Activated T-helper 17 cell treated with anti-CD3 and anti-CD28 coated beads, Interleukin-2, amount 50 U/mL, for 72 hours (primary cell): ENCODE measurements at regions not wholly inside any gene's neighbourhood (a gene's known extent, or its start where the extent isn't known, plus 50 kb on each side); places are given as distances from the start of the nearest gene placed in this dataset.
"Not testable (repeated sequence)": the region's sequence is repeated elsewhere in the genome, so short reads cannot be mapped to it uniquely, and the experiment has no call there.

Experiments
- ATAC-seq: fragments of 150-1000 bp; cut with Tn5 transposase; replicated peaks from 2 replicates; pipeline ENCODE4 v1.10.0; 2021; ENCODE audit warnings: mild to moderate bottlenecking, moderate library complexity
- H3K27ac Mint-ChIP-seq: one replicate; pipeline ENCODE4 v1.8.0; 2022; ENCODE audit warnings: mixed read lengths
- H3K27me3 Mint-ChIP-seq: one replicate; pipeline ENCODE4 v1.8.0; 2022; ENCODE audit warnings: mixed read lengths
- H3K36me3 Mint-ChIP-seq: one replicate; pipeline ENCODE4 v1.8.0; 2022; ENCODE audit warnings: low read depth, mild to moderate bottlenecking, mixed read lengths
- H3K4me1 Mint-ChIP-seq: one replicate; pipeline ENCODE4 v1.8.0; 2022; ENCODE audit warnings: mixed read lengths
- H3K4me3 Mint-ChIP-seq: one replicate; pipeline ENCODE4 v1.8.0; 2022; ENCODE audit warnings: mild to moderate bottlenecking, mixed read lengths
- H3K9me3 Mint-ChIP-seq: one replicate; pipeline ENCODE4 v1.8.0; 2022; ENCODE audit warnings: mixed read lengths

GRCh38 chr12:86741531-86741930 is 485.3 kb upstream of the MGAT4C start:
- no peak overlapping the region for H3K27ac Mint-ChIP-seq
- no peaks in the 10 kb centered on the region for H3K36me3 Mint-ChIP-seq
- H3K4me1 Mint-ChIP-seq, result no peaks in the 10 kb centered on the region
- H3K4me3 Mint-ChIP-seq, result no peak overlapping the region
- peaks cover 7% of the 10 kb centered on the region for H3K9me3 Mint-ChIP-seq
- no peak for ATAC-seq
- no peaks in the 10 kb centered on the region for H3K27me3 Mint-ChIP-seq

GRCh38 chr12:86735851-86736250 is 479.7 kb upstream of the MGAT4C start:
- no peaks in the 10 kb centered on the region for H3K4me1 Mint-ChIP-seq
- no peak overlapping the region for H3K27ac Mint-ChIP-seq
- no peak overlapping the region for H3K4me3 Mint-ChIP-seq
- H3K36me3 Mint-ChIP-seq, result no peaks in the 10 kb centered on the region
- ATAC-seq, result no peak
- H3K27me3 Mint-ChIP-seq, result no peaks in the 10 kb centered on the region
- peaks cover 7% of the 10 kb centered on the region for H3K9me3 Mint-ChIP-seq

GRCh38 chr12:86735072-86735471 is 478.9 kb upstream of the MGAT4C start:
- Mint-ChIP-seq H3K27me3 (no peaks in the 10 kb centered on the region), H3K36me3 (no peaks in the 10 kb centered on the region), H3K9me3 (peaks cover 7% of the 10 kb centered on the region), H3K4me3 (no peak overlapping the region), H3K4me1 (no peaks in the 10 kb centered on the region), H3K27ac (no peak overlapping the region)
- ATAC-seq, result no peak

- Mint-ChIP-seq H3K4me3 (no peak overlapping the region), H3K27me3 (no peaks in the 10 kb centered on the region), H3K36me3 (no peaks in the 10 kb centered on the region), H3K4me1 (no peaks in the 10 kb centered on the region), H3K9me3 (peaks cover 4% of the 10 kb centered on the region), H3K27ac (no peak overlapping the region)
- ATAC-seq, result no peak
Observed at GRCh38 chr12:86730233-86730632, 474.0 kb upstream of the MGAT4C start.

- Mint-ChIP-seq H3K27me3 (no peaks in the 10 kb centered on the region), H3K4me3 (no peak overlapping the region), H3K4me1 (no peaks in the 10 kb centered on the region), H3K36me3 (no peaks in the 10 kb centered on the region), H3K27ac (no peak overlapping the region), H3K9me3 (peaks cover 6% of the 10 kb centered on the region)
- ATAC-seq, result no peak
Observed at GRCh38 chr12:86729739-86730138, 473.5 kb upstream of the MGAT4C start.

- no peak for ATAC-seq
- no peaks in the 10 kb centered on the region for H3K36me3 Mint-ChIP-seq
- no peaks in the 10 kb centered on the region for H3K4me1 Mint-ChIP-seq
- no peak overlapping the region for H3K4me3 Mint-ChIP-seq
- no peaks in the 10 kb centered on the region for H3K27me3 Mint-ChIP-seq
- H3K9me3 Mint-ChIP-seq, result peaks cover 4% of the 10 kb centered on the region
- no peak overlapping the region for H3K27ac Mint-ChIP-seq
Observed at GRCh38 chr12:86727160-86727559, 471.0 kb upstream of the MGAT4C start.

- Mint-ChIP-seq H3K9me3 (peaks cover 4% of the 10 kb centered on the region), H3K4me3 (no peak overlapping the region), H3K27ac (no peak overlapping the region), H3K4me1 (no peaks in the 10 kb centered on the region), H3K27me3 (no peaks in the 10 kb centered on the region), H3K36me3 (no peaks in the 10 kb centered on the region)
- no peak for ATAC-seq
Observed at GRCh38 chr12:86724716-86725115, 468.5 kb upstream of the MGAT4C start.

- Mint-ChIP-seq H3K27me3 (no peaks in the 10 kb centered on the region), H3K27ac (no peak overlapping the region), H3K4me1 (no peaks in the 10 kb centered on the region), H3K9me3 (peaks cover 4% of the 10 kb centered on the region), H3K4me3 (no peak overlapping the region), H3K36me3 (no peaks in the 10 kb centered on the region)
- no peak for ATAC-seq
Observed at GRCh38 chr12:86723326-86723725, 467.1 kb upstream of the MGAT4C start.

- H3K4me3 Mint-ChIP-seq, result no peak overlapping the region
- ATAC-seq, result no peak
Observed at GRCh38 chr12:86721713-86722397, 465.7 kb upstream of the MGAT4C start.

GRCh38 chr12:86719381-86719780 is 463.2 kb upstream of the MGAT4C start:
- H3K36me3 Mint-ChIP-seq, result no peaks in the 10 kb centered on the region
- H3K27ac Mint-ChIP-seq, result no peak overlapping the region
- no peak overlapping the region for H3K4me3 Mint-ChIP-seq
- no peaks in the 10 kb centered on the region for H3K27me3 Mint-ChIP-seq
- H3K9me3 Mint-ChIP-seq, result no peaks in the 10 kb centered on the region
- ATAC-seq, result no peak
- H3K4me1 Mint-ChIP-seq, result no peaks in the 10 kb centered on the region

More at GRCh38 chr12:86721713-86722397, 465.7 kb upstream of the MGAT4C start:
- no peak overlapping the region for H3K27ac Mint-ChIP-seq
- no peaks in the 10 kb centered on the region for H3K36me3 Mint-ChIP-seq
- H3K4me1 Mint-ChIP-seq, result no peaks in the 10 kb centered on the region
- H3K9me3 Mint-ChIP-seq, result peaks cover 4% of the 10 kb centered on the region
- no peaks in the 10 kb centered on the region for H3K27me3 Mint-ChIP-seq

- no peaks in the 10 kb centered on the region for H3K27me3 Mint-ChIP-seq
- no peak overlapping the region for H3K4me3 Mint-ChIP-seq
- no peak overlapping the region for H3K27ac Mint-ChIP-seq
- H3K4me1 Mint-ChIP-seq, result no peaks in the 10 kb centered on the region
- no peak for ATAC-seq
- no peaks in the 10 kb centered on the region for H3K36me3 Mint-ChIP-seq
- no peaks in the 10 kb centered on the region for H3K9me3 Mint-ChIP-seq
Observed at GRCh38 chr12:86713121-86713520, 456.9 kb upstream of the MGAT4C start.

GRCh38 chr12:86712425-86712843 is 456.2 kb upstream of the MGAT4C start:
- H3K27ac Mint-ChIP-seq, result no peak overlapping the region
- H3K27me3 Mint-ChIP-seq, result no peaks in the 10 kb centered on the region
- H3K9me3 Mint-ChIP-seq, result no peaks in the 10 kb centered on the region
- H3K4me3 Mint-ChIP-seq, result no peak overlapping the region
- H3K4me1 Mint-ChIP-seq, result no peaks in the 10 kb centered on the region
- no peak for ATAC-seq
- no peaks in the 10 kb centered on the region for H3K36me3 Mint-ChIP-seq

- ATAC-seq, result no peak
- Mint-ChIP-seq H3K9me3 (peaks cover 6% of the 10 kb centered on the region), H3K36me3 (no peaks in the 10 kb centered on the region), H3K27ac (no peak overlapping the region), H3K27me3 (no peaks in the 10 kb centered on the region), H3K4me3 (no peak overlapping the region), H3K4me1 (no peaks in the 10 kb centered on the region)
Observed at GRCh38 chr12:86711731-86712130, 455.5 kb upstream of the MGAT4C start.

- H3K9me3 Mint-ChIP-seq, result peaks cover 9% of the 10 kb centered on the region
- no peaks in the 10 kb centered on the region for H3K36me3 Mint-ChIP-seq
- no peak for ATAC-seq
- H3K4me3 Mint-ChIP-seq, result no peak overlapping the region
- H3K27ac Mint-ChIP-seq, result no peak overlapping the region
- no peaks in the 10 kb centered on the region for H3K4me1 Mint-ChIP-seq
- no peaks in the 10 kb centered on the region for H3K27me3 Mint-ChIP-seq
Observed at GRCh38 chr12:86710109-86710508, 453.9 kb upstream of the MGAT4C start.

- H3K4me1 Mint-ChIP-seq, H3K9me3 Mint-ChIP-seq, ATAC-seq, H3K36me3 Mint-ChIP-seq, H3K27ac Mint-ChIP-seq, H3K4me3 Mint-ChIP-seq, H3K27me3 Mint-ChIP-seq: not testable (repeated sequence)
Observed at GRCh38 chr12:86709017-86709416, 452.8 kb upstream of the MGAT4C start.

GRCh38 chr12:86698641-86698980 is 442.4 kb upstream of the MGAT4C start:
- ATAC-seq, result no peak
- H3K9me3 Mint-ChIP-seq, result peaks cover 11% of the 10 kb centered on the region
- no peaks in the 10 kb centered on the region for H3K27me3 Mint-ChIP-seq
- no peaks in the 10 kb centered on the region for H3K36me3 Mint-ChIP-seq
- H3K4me3 Mint-ChIP-seq, result no peak overlapping the region
- no peaks in the 10 kb centered on the region for H3K4me1 Mint-ChIP-seq
- no peak overlapping the region for H3K27ac Mint-ChIP-seq
